Retinal pigment epithelial cell (primary cell): ENCODE measurements at regions not wholly inside any gene's neighbourhood (a gene's known extent, or its start where the extent isn't known, plus 50 kb on each side); places are given as distances from the start of the nearest gene placed in this dataset.

Experiments used
- DNase-seq: peaks from one replicate; pipeline ENCODE4 v3.0.0-alpha.2; 2010; ENCODE audit warnings: low read depth
- H3K4me3 ChIP-seq: 2 replicates; pipeline ENCODE4 v1.5.1; 2011; ENCODE audit warnings: mild to moderate bottlenecking, low read length, control low read depth, moderate library complexity
- CTCF ChIP-seq: conservative IDR thresholded peaks from 2 replicates; pipeline ENCODE4 v1.5.1; 2011; ENCODE audit warnings: low read depth, low read length, control low read depth, inconsistent platforms

- no peak for TF ChIP-seq CTCF
- DNase-seq = no peak
Observed at GRCh38 chr5:111582451-111582850, 70.1 kb upstream of the STARD4 start.

GRCh38 chr5:111580956-111581355 lies 68.6 kb upstream of the STARD4 start:
- no peak for TF ChIP-seq CTCF
- no peak for DNase-seq
- no peak overlapping the region for H3K4me3 ChIP-seq

More at GRCh38 chr5:111582451-111582850, 70.1 kb upstream of the STARD4 start:
- no peak overlapping the region for H3K4me3 ChIP-seq

GRCh38 chr5:111574311-111574710 lies 62.0 kb upstream of the STARD4 start:
- no peak overlapping the region for H3K4me3 ChIP-seq
- no peak for TF ChIP-seq CTCF
- no peak for DNase-seq

- no peak for TF ChIP-seq CTCF
- no peak for DNase-seq
- no peak overlapping the region for H3K4me3 ChIP-seq
Observed at GRCh38 chr5:111572561-111572960, 60.2 kb upstream of the STARD4 start.

GRCh38 chr5:111563031-111563822 lies 50.9 kb upstream of the STARD4 start:
- no peak overlapping the region for H3K4me3 ChIP-seq
- peak; percentile 22 for DNase-seq
- TF ChIP-seq CTCF = no peak

GRCh38 chr5:111562561-111562960 lies 50.2 kb upstream of the STARD4 start:
- no peak for TF ChIP-seq CTCF
- no peak overlapping the region for H3K4me3 ChIP-seq
- DNase-seq = no peak
